ENCODE measurements at regions not wholly inside any gene's neighbourhood (a gene's known extent, or its start where the extent isn't known, plus 50 kb on each side); places are given as distances from the start of the nearest gene placed in this dataset.

DNA sequence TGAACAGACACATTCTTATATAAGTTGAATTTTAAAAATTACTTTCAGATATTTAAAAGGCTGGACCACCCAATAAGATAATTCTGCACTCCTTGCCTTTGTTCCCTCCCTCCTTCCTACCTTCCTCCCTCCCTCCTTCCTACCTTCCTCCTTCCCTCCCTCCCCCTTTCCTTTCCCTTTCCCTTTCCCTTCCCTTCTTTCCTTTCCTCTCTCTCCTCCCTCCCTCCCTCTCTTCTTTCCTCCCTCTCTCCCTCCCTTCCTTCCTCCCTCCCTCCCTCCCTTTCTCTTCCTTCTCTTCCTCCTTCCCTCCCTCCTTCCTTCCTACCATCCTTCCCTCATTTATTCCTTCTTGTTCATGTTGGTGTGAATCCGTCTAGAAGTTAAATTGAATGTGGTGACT is 93.0 kb downstream of the ATP6V1G3 start:
- ATAC-seq (ENCODE audit: insufficient number of reproducible peaks, low FRiP score, low read depth), result no peak
- no peak for DNase-seq (ENCODE audit: low spot score)
- no peaks in the 10 kb centered on the region for H3K4me1 ChIP-seq (ENCODE audit: control insufficient read depth in 1 of 2, low read depth in 2 of 2)
- H3K9me3 ChIP-seq, result no peaks in the 10 kb centered on the region
- no peak overlapping the region for H3K27ac ChIP-seq
- TF ChIP-seq, protein P1, sequence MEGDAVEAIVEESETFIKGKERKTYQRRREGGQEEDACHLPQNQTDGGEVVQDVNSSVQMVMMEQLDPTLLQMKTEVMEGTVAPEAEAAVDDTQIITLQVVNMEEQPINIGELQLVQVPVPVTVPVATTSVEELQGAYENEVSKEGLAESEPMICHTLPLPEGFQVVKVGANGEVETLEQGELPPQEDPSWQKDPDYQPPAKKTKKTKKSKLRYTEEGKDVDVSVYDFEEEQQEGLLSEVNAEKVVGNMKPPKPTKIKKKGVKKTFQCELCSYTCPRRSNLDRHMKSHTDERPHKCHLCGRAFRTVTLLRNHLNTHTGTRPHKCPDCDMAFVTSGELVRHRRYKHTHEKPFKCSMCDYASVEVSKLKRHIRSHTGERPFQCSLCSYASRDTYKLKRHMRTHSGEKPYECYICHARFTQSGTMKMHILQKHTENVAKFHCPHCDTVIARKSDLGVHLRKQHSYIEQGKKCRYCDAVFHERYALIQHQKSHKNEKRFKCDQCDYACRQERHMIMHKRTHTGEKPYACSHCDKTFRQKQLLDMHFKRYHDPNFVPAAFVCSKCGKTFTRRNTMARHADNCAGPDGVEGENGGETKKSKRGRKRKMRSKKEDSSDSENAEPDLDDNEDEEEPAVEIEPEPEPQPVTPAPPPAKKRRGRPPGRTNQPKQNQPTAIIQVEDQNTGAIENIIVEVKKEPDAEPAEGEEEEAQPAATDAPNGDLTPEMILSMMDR (IDR thresholded peaks at IDR 0.05), result no peak
- no peaks in the 10 kb centered on the region for H3K27me3 ChIP-seq (replicated peaks; ENCODE audit: insufficient read depth)
- H3K4me3 ChIP-seq, result no peak overlapping the region
- H3K36me3 ChIP-seq, result no peaks in the 10 kb centered on the region

DNA sequence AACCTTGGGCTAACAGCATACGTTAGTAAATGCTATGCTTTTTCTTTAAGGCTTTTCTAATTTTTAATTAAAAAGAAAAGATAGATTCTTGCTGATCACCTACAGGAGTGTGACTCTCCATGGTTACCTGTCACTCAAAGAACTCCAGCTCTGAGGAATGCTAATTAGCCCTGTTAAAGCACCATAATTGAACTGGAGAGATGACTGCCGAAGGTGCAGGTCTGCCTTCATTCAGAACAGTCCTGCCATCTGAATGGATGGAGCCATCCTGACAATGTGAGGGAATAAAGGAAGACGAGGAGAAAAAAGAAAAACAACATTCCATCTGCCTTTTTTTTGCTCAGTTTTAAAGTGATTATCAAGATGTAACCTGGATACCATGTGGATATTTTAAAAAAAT is 94.6 kb downstream of the ATP6V1G3 start:
- TF ChIP-seq, protein P1 (IDR thresholded peaks at IDR 0.05), result no peak
- no peak for DNase-seq (ENCODE audit: low spot score)

DNA sequence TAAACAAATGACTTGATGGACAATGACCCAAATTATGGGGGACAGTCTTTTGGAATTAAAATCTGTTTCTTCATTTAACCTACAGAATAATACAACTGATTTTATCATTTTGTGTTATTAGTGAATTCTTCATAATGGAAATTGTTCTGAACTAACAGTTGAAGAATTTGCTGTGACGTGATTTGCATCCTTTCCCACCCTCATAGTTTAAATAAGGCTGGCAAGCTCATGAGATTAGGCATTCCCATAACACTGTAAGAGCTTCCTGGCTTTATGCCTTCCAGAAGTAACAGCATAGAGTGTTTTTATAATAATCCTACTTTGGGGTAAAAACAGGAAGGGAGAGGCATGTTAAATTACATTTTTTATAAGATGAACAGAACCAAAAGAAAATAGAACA is 95.7 kb downstream of the ATP6V1G3 start:
- no peak overlapping the region for H3K27ac ChIP-seq
- no peak overlapping the region for H3K4me3 ChIP-seq
- DNase-seq (ENCODE audit: low spot score) (no peak), ATAC-seq (ENCODE audit: insufficient number of reproducible peaks, low FRiP score, low read depth) (no peak)
- no peaks in the 10 kb centered on the region for H3K9me3 ChIP-seq
- TF ChIP-seq, protein P1 (IDR thresholded peaks at IDR 0.05), result no peak
- H3K4me1 ChIP-seq (ENCODE audit: control insufficient read depth in 1 of 2, low read depth in 2 of 2), result no peaks in the 10 kb centered on the region
- H3K36me3 ChIP-seq, result no peaks in the 10 kb centered on the region
- H3K27me3 ChIP-seq (replicated peaks; ENCODE audit: insufficient read depth), result no peaks in the 10 kb centered on the region

More for the DNA sequence above, 94.6 kb downstream of the ATP6V1G3 start:
- Histone ChIP-seq H3K4me1 (ENCODE audit: control insufficient read depth in 1 of 2, low read depth in 2 of 2) (no peaks in the 10 kb centered on the region), H3K27ac (no peak overlapping the region), H3K4me3 (no peak overlapping the region), H3K9me3 (no peaks in the 10 kb centered on the region), H3K36me3 (no peaks in the 10 kb centered on the region), H3K27me3 (replicated peaks; ENCODE audit: insufficient read depth) (no peaks in the 10 kb centered on the region)
- no peak for ATAC-seq (ENCODE audit: insufficient number of reproducible peaks, low FRiP score, low read depth)

DNA sequence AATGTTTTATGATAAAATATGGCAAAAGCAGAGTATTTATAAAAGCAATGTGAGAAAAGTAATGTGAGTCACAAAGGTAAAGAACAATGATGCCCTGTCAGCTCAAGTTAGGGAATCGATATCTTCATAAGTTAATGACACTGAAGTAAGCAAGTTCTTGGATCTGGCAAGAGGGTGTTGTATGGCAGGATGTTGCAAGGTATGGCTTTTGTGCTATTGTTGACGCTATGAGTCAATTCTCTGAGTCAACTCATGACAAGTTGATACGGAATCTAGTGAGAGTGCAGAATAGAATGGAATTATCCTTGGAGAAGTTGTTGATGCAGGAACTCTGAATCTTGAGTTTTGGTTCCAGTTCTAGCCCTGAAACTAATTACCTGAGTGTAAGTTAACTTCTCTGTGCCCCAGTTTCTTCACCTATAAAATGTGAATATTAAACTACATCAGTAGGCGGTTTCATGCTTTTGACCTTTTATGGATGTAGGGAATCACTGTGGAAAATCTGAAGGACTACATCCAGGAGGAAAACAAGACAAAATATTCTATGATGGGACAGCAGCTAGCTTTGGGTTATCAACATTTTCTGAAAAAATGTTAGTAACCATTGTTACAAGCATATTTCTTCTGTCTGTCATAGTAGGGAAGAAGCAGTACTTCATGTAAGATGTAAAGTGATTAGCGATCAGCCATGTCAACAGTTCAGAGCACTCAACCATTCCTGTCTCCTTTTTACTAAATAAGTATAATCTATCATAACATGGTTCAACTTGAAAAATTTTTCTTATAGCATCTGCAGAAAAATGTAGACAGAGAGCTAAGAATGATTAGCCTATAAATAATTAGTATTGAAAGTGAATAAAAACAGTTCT is 96.9 kb downstream of the ATP6V1G3 start:
- no peaks in the 10 kb centered on the region for H3K4me1 ChIP-seq (ENCODE audit: control insufficient read depth in 1 of 2, low read depth in 2 of 2)
- no peaks in the 10 kb centered on the region for H3K36me3 ChIP-seq
- TF ChIP-seq, protein P1 (IDR thresholded peaks at IDR 0.05), result no peak
- DNase-seq (ENCODE audit: low spot score), result no peak
- H3K27ac ChIP-seq, result no peak overlapping the region
- H3K9me3 ChIP-seq, result no peaks in the 10 kb centered on the region
- no peak for ATAC-seq (ENCODE audit: insufficient number of reproducible peaks, low FRiP score, low read depth)
- H3K4me3 ChIP-seq, result no peak overlapping the region
- H3K27me3 ChIP-seq (replicated peaks; ENCODE audit: insufficient read depth), result no peaks in the 10 kb centered on the region

DNA sequence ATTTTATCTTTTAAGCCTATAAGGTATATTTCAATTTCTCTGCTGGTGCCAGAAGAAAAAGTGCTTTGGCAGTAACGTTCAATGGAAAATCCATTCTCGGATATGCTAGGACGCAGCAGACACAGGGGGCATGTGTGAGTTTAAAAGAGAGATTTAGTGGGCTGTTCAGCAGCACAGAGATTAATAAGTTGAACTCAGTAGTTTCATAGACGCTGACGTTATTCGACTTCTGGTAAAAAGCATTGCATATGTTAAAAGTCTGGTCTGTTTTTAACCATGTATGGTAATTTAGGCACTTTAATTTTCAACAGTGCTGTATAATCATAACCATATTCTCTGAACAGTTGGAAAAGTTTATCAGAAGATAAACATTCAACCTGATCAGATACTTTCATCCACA is 99.6 kb downstream of the ATP6V1G3 start:
- DNase-seq (ENCODE audit: low spot score) (no peak), ATAC-seq (ENCODE audit: insufficient number of reproducible peaks, low FRiP score, low read depth) (no peak)
- Histone ChIP-seq H3K36me3 (no peaks in the 10 kb centered on the region), H3K4me1 (ENCODE audit: control insufficient read depth in 1 of 2, low read depth in 2 of 2) (no peaks in the 10 kb centered on the region), H3K9me3 (no peaks in the 10 kb centered on the region), H3K27me3 (replicated peaks; ENCODE audit: insufficient read depth) (no peaks in the 10 kb centered on the region), H3K27ac (no peak overlapping the region), H3K4me3 (no peak overlapping the region)
- TF ChIP-seq, protein P1 (IDR thresholded peaks at IDR 0.05), result no peak

All from thoracic aorta (tissue), 2 donors.